Adrenal gland (tissue), 9 donors: ENCODE measurements at regions not wholly inside any gene's neighbourhood (a gene's known extent, or its start where the extent isn't known, plus 50 kb on each side); places are given as distances from the start of the nearest gene placed in this dataset.

ENCODE experiments used
- DNase-seq, 7 donors: peaks; one replicate each; pipeline ENCODE4 v3.0.0-alpha.2; 2019 to 2020
- H3K27ac ChIP-seq, 5 donors: fragments of 200-600 bp; sonication (generic) in 4 of 5; 1 replicate in 3 of 5; 2 replicates in 2 of 5; pipeline versions ENCODE4 v1.5.1 to v1.8.0; 2016 to 2020; ENCODE audit warnings: mild to moderate bottlenecking in 1 of 5
- H3K27me3 ChIP-seq: fragments of 200-600 bp; 2 replicates; pipeline ENCODE4 v1.8.0; 2021
- H3K36me3 ChIP-seq, 2 donors: fragments of 200-600 bp; replicated peaks in 1 of 2; 1 replicate in 1 of 2; 2 replicates in 1 of 2; pipeline versions ENCODE4 v1.5.1 to v1.8.0; 2018 to 2022
- H3K4me1 ChIP-seq, 2 donors: fragments of 200-600 bp; replicated peaks in 1 of 2; 1 replicate in 1 of 2; 2 replicates in 1 of 2; pipeline versions ENCODE4 v1.5.1 to v1.8.0; 2018 to 2021
- H3K4me3 ChIP-seq, 4 donors: fragments of 200-600 bp; sonication (generic) in 3 of 4; one replicate each; pipeline ENCODE4 v1.5.1; 2016 to 2018
- H3K9me3 ChIP-seq, 3 donors: fragments of 200-600 bp; sonication (generic) in 1 of 3; replicated peaks in 1 of 3; 1 replicate in 2 of 3; 2 replicates in 1 of 3; pipeline versions ENCODE4 v1.5.1 to v1.8.0; 2016 to 2021
- CTCF ChIP-seq, 6 experiments: fragments of 450-650 bp in 4 of 6; fragments of 200-600 bp in 2 of 6; sonication (generic) in 1 of 6; IDR thresholded peaks; 1 replicate in 5 of 6; 2 replicates in 1 of 6; pipeline versions ENCODE4 v1.5.1 to v1.8.0; 2016 to 2021; ENCODE audit warnings: antibody characterized with exemption in 6 of 6, mild to moderate bottlenecking in 2 of 6, moderate library complexity in 1 of 6
- POLR2A ChIP-seq, 2 donors: fragments of 450-650 bp; IDR thresholded peaks; one replicate each; pipeline ENCODE4 v1.6.1; 2017; ENCODE audit warnings: antibody characterized with exemption in 2 of 2, mild to moderate bottlenecking in 2 of 2, moderate library complexity in 1 of 2
- WGBS, 4 donors: extraction: QIAGEN DNeasy Blood & Tissue Kit in 2 of 4; methylation state at CpG; one replicate each; pipeline versions ENCODE4 v1.1.5 to v1.1.7; 2013 to 2017; 5-methylcytosine and 5-hydroxymethylcytosine counted together
- intact Hi-C, 2 donors: fragments of 100-400 bp; cut with DNase I; formaldehyde crosslinking; loops; one replicate each; pipeline versions ENCODE4 v1.14.1 to v1.15.0; 2022 to 2023
- donor health status: healthy with polysubstance abuse.
- donor health status: Bipolar disorder and iron deficiency.
- donor health status: DM: yes; HTN: yes; CAD: no.
- donor health status: DM: no; HTN: no; CAD: no.
- donor health status: DM: no; HTN: no; CAD: no.

- peaks cover 3 to 9% of the 10 kb centered on the region in 2 donors for H3K4me1 ChIP-seq
- intact Hi-C loops: no loop called here
- H3K36me3 ChIP-seq: no peaks in the 10 kb centered on the region
- WGBS, 4 donors: 87 to 98% (median 97%) methylated on average over 3 of the region's 3 CpGs
- no peak overlapping the region for H3K27ac ChIP-seq
- H3K27me3 ChIP-seq: no peaks in the 10 kb centered on the region
- H3K9me3 ChIP-seq: no peaks in the 10 kb centered on the region
- H3K4me3 ChIP-seq: no peak overlapping the region
- no peak for TF ChIP-seq POLR2A (IDR thresholded peaks at IDR 0.05)
- DNase-seq: no peak
These were observed 84.5 kb upstream of the SLC12A2 start for GRCh38 chr5:127998950-127999615.

GRCh38 chr5:127999909-128000308 lies 83.7 kb upstream of the SLC12A2 start:
- Histone ChIP-seq H3K4me1 (peaks cover 3 to 9% of the 10 kb centered on the region in 2 donors), H3K36me3 (no peaks in the 10 kb centered on the region), H3K4me3 (no peak overlapping the region), H3K27ac (no peak overlapping the region), H3K9me3 (no peaks in the 10 kb centered on the region), H3K27me3 (no peaks in the 10 kb centered on the region)
- no peak for DNase-seq
- 35 to 80% (median 60%) methylated on average over 1 of the region's 1 CpG for WGBS, 4 donors
- intact Hi-C loops: no loop called here
- TF ChIP-seq POLR2A (IDR thresholded peaks at IDR 0.05) (no peak), CTCF (IDR thresholded peaks at IDR 0.05) (no peak)

GRCh38 chr5:128002425-128002824 lies 81.1 kb upstream of the SLC12A2 start:
- H3K36me3 ChIP-seq: no peaks in the 10 kb centered on the region
- no peaks in the 10 kb centered on the region for H3K9me3 ChIP-seq
- H3K4me1 ChIP-seq: no peaks in the 10 kb centered on the region
- no peak overlapping the region for H3K27ac ChIP-seq
- 44 to 60% (median 49%) methylated on average over 5 of the region's 5 CpGs for WGBS, 4 donors
- no peak overlapping the region for H3K4me3 ChIP-seq
- TF ChIP-seq POLR2A (IDR thresholded peaks at IDR 0.05) (no peak), CTCF (IDR thresholded peaks at IDR 0.05) (no peak)
- DNase-seq: no peak
- no peaks in the 10 kb centered on the region for H3K27me3 ChIP-seq
- intact Hi-C loops: no loop called here

- intact Hi-C loops: no loop called here
- Histone ChIP-seq H3K4me1 (no peaks in the 10 kb centered on the region), H3K27me3 (no peaks in the 10 kb centered on the region), H3K27ac (no peak overlapping the region), H3K36me3 (no peaks in the 10 kb centered on the region), H3K9me3 (no peaks in the 10 kb centered on the region), H3K4me3 (no peak overlapping the region)
- TF ChIP-seq POLR2A (IDR thresholded peaks at IDR 0.05) (no peak), CTCF (IDR thresholded peaks at IDR 0.05) (no peak)
- no peak for DNase-seq
- WGBS, 4 donors: 85 to 88% (median 87%) methylated on average over 2 of the region's 2 CpGs
These were observed 75.6 kb upstream of the SLC12A2 start for GRCh38 chr5:128007939-128008338.

GRCh38 chr5:128009403-128009802 lies 74.2 kb upstream of the SLC12A2 start:
- Histone ChIP-seq H3K9me3 (no peaks in the 10 kb centered on the region), H3K4me3 (no peak overlapping the region), H3K36me3 (no peaks in the 10 kb centered on the region), H3K27me3 (no peaks in the 10 kb centered on the region), H3K4me1 (no peaks in the 10 kb centered on the region), H3K27ac (no peak overlapping the region)
- intact Hi-C loops: no loop called here
- no peak for DNase-seq
- no peak for TF ChIP-seq POLR2A (IDR thresholded peaks at IDR 0.05)
- TF ChIP-seq CTCF (IDR thresholded peaks at IDR 0.05): no peak
